WTC11 (cell line): ENCODE measurements at regions not wholly inside any gene's neighbourhood (a gene's known extent, or its start where the extent isn't known, plus 50 kb on each side); places are given as distances from the start of the nearest gene placed in this dataset.

ENCODE experiments used
- FOXJ3 ChIP-seq: sonication (generic); formaldehyde crosslinking; IDR thresholded peaks from 2 replicates; pipeline ENCODE4 v1.9.0; 2021; ENCODE audit warnings: missing genetic modification reagents, mild to moderate bottlenecking, borderline replicate concordance
- TF ChIP-seq, protein P1 (sequence below): fragments of 200-600 bp; IDR thresholded peaks from 2 replicates; pipeline ENCODE4 v1.8.0; 2022; ENCODE audit warnings: antibody characterized with exemption

DNA sequence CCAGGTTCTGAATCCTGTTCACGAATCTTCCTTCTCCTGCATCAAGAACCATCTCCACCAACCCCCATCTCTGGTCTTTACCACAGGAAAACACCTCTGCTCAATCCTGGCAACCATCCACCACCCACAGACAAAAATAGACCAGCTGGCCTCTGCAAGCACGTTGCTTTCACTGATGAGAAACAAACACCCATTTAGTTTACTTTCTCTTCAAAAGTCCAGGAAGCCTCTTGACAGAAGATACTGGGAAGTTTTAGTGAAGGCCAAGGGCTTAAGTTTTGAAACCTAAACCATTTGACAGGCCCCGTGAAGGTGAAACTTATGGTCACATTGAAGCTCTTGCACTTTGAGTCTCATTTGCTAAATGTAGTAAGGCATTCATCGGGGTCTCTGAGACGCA lies 122.6 kb upstream of the PPP2R5A start:
- TF ChIP-seq, protein P1, sequence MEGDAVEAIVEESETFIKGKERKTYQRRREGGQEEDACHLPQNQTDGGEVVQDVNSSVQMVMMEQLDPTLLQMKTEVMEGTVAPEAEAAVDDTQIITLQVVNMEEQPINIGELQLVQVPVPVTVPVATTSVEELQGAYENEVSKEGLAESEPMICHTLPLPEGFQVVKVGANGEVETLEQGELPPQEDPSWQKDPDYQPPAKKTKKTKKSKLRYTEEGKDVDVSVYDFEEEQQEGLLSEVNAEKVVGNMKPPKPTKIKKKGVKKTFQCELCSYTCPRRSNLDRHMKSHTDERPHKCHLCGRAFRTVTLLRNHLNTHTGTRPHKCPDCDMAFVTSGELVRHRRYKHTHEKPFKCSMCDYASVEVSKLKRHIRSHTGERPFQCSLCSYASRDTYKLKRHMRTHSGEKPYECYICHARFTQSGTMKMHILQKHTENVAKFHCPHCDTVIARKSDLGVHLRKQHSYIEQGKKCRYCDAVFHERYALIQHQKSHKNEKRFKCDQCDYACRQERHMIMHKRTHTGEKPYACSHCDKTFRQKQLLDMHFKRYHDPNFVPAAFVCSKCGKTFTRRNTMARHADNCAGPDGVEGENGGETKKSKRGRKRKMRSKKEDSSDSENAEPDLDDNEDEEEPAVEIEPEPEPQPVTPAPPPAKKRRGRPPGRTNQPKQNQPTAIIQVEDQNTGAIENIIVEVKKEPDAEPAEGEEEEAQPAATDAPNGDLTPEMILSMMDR = no peak
- no peak for TF ChIP-seq FOXJ3 (CRISPR knock-in tag)
